ENCODE measurements at regions not wholly inside any gene's neighbourhood (a gene's known extent, or its start where the extent isn't known, plus 50 kb on each side); places are given as distances from the start of the nearest gene placed in this dataset.

GRCh38 chr2:226680719-226681118 lies 118.9 kb downstream of the IRS1 start:
- in situ Hi-C loops (cut with HindIII; ENCODE audit: low pct_unique_long_range_greater_than_20kb, low sequenced_read_pairs) = no loop called here
- DNase-seq (ENCODE audit: low read depth in 1 of 2, low spot score in 1 of 2) = no peak

GRCh38 chr2:226679389-226680065 lies 120.1 kb downstream of the IRS1 start:
- no peak for TF ChIP-seq JUND (IDR thresholded peaks at IDR 0.05; ENCODE audit: low read depth)
- in situ Hi-C loops (cut with HindIII; ENCODE audit: low pct_unique_long_range_greater_than_20kb, low sequenced_read_pairs) = no loop called here
- DNase-seq (ENCODE audit: low read depth in 1 of 2, low spot score in 1 of 2) = no peak

More at GRCh38 chr2:226680719-226681118, 118.9 kb downstream of the IRS1 start:
- TF ChIP-seq JUND (IDR thresholded peaks at IDR 0.05; ENCODE audit: low read depth) = no peak

GRCh38 chr2:226678422-226678821 lies 121.2 kb downstream of the IRS1 start:
- in situ Hi-C loops (cut with HindIII; ENCODE audit: low pct_unique_long_range_greater_than_20kb, low sequenced_read_pairs) = no loop called here
- no peak for TF ChIP-seq JUND (IDR thresholded peaks at IDR 0.05; ENCODE audit: low read depth)
- no peak for DNase-seq (ENCODE audit: low read depth in 1 of 2, low spot score in 1 of 2)

GRCh38 chr2:226677080-226677479 lies 122.5 kb downstream of the IRS1 start:
- TF ChIP-seq JUND (IDR thresholded peaks at IDR 0.05; ENCODE audit: low read depth) = no peak
- DNase-seq (ENCODE audit: low read depth in 1 of 2, low spot score in 1 of 2) = no peak
- in situ Hi-C loops (cut with HindIII; ENCODE audit: low pct_unique_long_range_greater_than_20kb, low sequenced_read_pairs) = no loop called here

GRCh38 chr2:226676618-226677017 lies 123.0 kb downstream of the IRS1 start:
- no peak for DNase-seq (ENCODE audit: low read depth in 1 of 2, low spot score in 1 of 2)
- no peak for TF ChIP-seq JUND (IDR thresholded peaks at IDR 0.05; ENCODE audit: low read depth)
- in situ Hi-C loops (cut with HindIII; ENCODE audit: low pct_unique_long_range_greater_than_20kb, low sequenced_read_pairs) = no loop called here

GRCh38 chr2:226674123-226674522 lies 125.5 kb downstream of the IRS1 start:
- DNase-seq (ENCODE audit: low read depth in 1 of 2, low spot score in 1 of 2) = no peak
- no peak for TF ChIP-seq JUND (IDR thresholded peaks at IDR 0.05; ENCODE audit: low read depth)
- in situ Hi-C loops (cut with HindIII; ENCODE audit: low pct_unique_long_range_greater_than_20kb, low sequenced_read_pairs) = no loop called here

GRCh38 chr2:226673314-226673723 lies 126.3 kb downstream of the IRS1 start:
- DNase-seq (ENCODE audit: low read depth in 1 of 2, low spot score in 1 of 2) = no peak
- TF ChIP-seq JUND (IDR thresholded peaks at IDR 0.05; ENCODE audit: low read depth) = no peak
- in situ Hi-C loops (cut with HindIII; ENCODE audit: low pct_unique_long_range_greater_than_20kb, low sequenced_read_pairs) = no loop called here

- DNase-seq (ENCODE audit: low read depth in 1 of 2, low spot score in 1 of 2) = no peak
- TF ChIP-seq JUND (IDR thresholded peaks at IDR 0.05; ENCODE audit: low read depth) = no peak
- in situ Hi-C loops (cut with HindIII; ENCODE audit: low pct_unique_long_range_greater_than_20kb, low sequenced_read_pairs) = no loop called here
Observed at GRCh38 chr2:226671141-226671676, 128.4 kb downstream of the IRS1 start.

- TF ChIP-seq JUND (IDR thresholded peaks at IDR 0.05; ENCODE audit: low read depth) = no peak
- DNase-seq (ENCODE audit: low read depth in 1 of 2, low spot score in 1 of 2) = no peak
- in situ Hi-C loops (cut with HindIII; ENCODE audit: low pct_unique_long_range_greater_than_20kb, low sequenced_read_pairs) = no loop called here
Observed at GRCh38 chr2:226669905-226670304, 129.7 kb downstream of the IRS1 start.

GRCh38 chr2:226669249-226669648 lies 130.4 kb downstream of the IRS1 start:
- no peak for DNase-seq (ENCODE audit: low read depth in 1 of 2, low spot score in 1 of 2)
- no peak for TF ChIP-seq JUND (IDR thresholded peaks at IDR 0.05; ENCODE audit: low read depth)
- in situ Hi-C loops (cut with HindIII; ENCODE audit: low pct_unique_long_range_greater_than_20kb, low sequenced_read_pairs) = no loop called here

- TF ChIP-seq JUND (IDR thresholded peaks at IDR 0.05; ENCODE audit: low read depth) = no peak
- in situ Hi-C loops (cut with HindIII; ENCODE audit: low pct_unique_long_range_greater_than_20kb, low sequenced_read_pairs) = no loop called here
- DNase-seq (ENCODE audit: low read depth in 1 of 2, low spot score in 1 of 2) = no peak
Observed at GRCh38 chr2:226667736-226668135, 131.9 kb downstream of the IRS1 start.

- in situ Hi-C loops (cut with HindIII; ENCODE audit: low pct_unique_long_range_greater_than_20kb, low sequenced_read_pairs) = no loop called here
- no peak for TF ChIP-seq JUND (IDR thresholded peaks at IDR 0.05; ENCODE audit: low read depth)
- no peak for DNase-seq (ENCODE audit: low read depth in 1 of 2, low spot score in 1 of 2)
Observed at GRCh38 chr2:226665306-226665831, 134.3 kb downstream of the IRS1 start.

GRCh38 chr2:226664661-226665060 lies 135.0 kb downstream of the IRS1 start:
- DNase-seq (ENCODE audit: low read depth in 1 of 2, low spot score in 1 of 2) = no peak
- no peak for TF ChIP-seq JUND (IDR thresholded peaks at IDR 0.05; ENCODE audit: low read depth)
- in situ Hi-C loops (cut with HindIII; ENCODE audit: low pct_unique_long_range_greater_than_20kb, low sequenced_read_pairs) = no loop called here

Data from T47D (cell line).